Loucy (cell line): ENCODE measurements at regions not wholly inside any gene's neighbourhood (a gene's known extent, or its start where the extent isn't known, plus 50 kb on each side); places are given as distances from the start of the nearest gene placed in this dataset.
"Not testable (repeated sequence)": the region's sequence is repeated elsewhere in the genome, so short reads cannot be mapped to it uniquely, and the experiment has no call there.

ENCODE experiments used
- CTCF ChIP-seq: fragments of 200-600 bp; sonication (generic); conservative IDR thresholded peaks from 2 replicates; pipeline ENCODE4 v1.5.1; 2014; ENCODE audit warnings: mild to moderate bottlenecking, antibody characterized with exemption, low read length
- EZH2phosphoT487 ChIP-seq: fragments of 200-600 bp; IDR thresholded peaks from 2 replicates; pipeline ENCODE4 v1.6.1; 2018; ENCODE audit warnings: antibody characterized with exemption, mild to moderate bottlenecking, moderate library complexity, borderline replicate concordance

- TF ChIP-seq CTCF, EZH2phosphoT487: not testable (repeated sequence)
Observed at GRCh38 chr4:84126911-84127310, 372.2 kb downstream of the NKX6-1 start.
